GM12874 (cell line): ENCODE measurements at regions not wholly inside any gene's neighbourhood (a gene's known extent, or its start where the extent isn't known, plus 50 kb on each side); places are given as distances from the start of the nearest gene placed in this dataset.

Experiments used
- CTCF ChIP-seq: IDR thresholded peaks from 2 replicates; pipeline ENCODE4 v1.5.1; 2011; ENCODE audit warnings: low read depth, mild to moderate bottlenecking, control low read depth, low read length, moderate library complexity; ENCODE audit not compliant: insufficient read depth

DNA sequence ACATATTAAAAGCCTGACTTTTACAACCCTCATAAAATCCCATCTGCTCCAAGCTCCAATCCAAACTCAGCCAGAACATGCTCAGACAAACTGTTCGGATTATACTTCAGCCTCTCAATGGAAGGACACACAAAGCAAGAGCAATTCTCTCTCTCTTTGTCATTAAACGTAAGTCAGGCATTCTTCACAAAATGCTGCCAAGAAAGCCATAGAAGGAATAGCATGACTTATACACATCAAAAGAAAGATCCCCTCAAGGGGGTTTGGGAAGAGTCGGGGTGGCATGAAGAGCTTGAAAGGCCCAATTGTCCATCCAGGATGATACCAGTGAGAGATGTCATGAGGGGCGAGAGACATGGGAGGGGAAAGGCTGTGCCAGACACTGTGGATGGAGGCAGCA is 268.9 kb downstream of the PREX1 start:
- no peak for TF ChIP-seq CTCF

- TF ChIP-seq CTCF, result no peak
Observed at GRCh38 chr20:48557380-48557779, 270.4 kb downstream of the PREX1 start.

DNA sequence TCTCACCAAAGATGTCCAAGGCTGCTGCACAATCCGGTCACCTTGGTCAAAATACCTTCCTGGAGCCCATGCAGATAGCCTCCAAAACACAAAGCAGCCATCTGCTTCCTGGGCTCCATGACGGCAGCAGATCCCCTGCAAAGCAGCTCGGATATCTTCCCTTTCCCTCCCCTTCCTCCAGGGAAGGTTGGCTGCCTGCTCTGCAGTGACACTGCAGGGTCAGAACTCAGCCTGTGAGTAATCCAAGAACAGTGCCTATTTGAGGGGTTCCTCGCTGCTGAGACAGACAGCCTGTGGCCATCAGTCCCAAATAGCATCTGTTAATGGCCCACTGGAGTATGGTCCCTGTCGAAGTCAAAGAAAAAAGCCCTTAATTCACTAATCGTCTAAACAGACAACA is 270.8 kb downstream of the PREX1 start:
- TF ChIP-seq CTCF, result no peak

DNA sequence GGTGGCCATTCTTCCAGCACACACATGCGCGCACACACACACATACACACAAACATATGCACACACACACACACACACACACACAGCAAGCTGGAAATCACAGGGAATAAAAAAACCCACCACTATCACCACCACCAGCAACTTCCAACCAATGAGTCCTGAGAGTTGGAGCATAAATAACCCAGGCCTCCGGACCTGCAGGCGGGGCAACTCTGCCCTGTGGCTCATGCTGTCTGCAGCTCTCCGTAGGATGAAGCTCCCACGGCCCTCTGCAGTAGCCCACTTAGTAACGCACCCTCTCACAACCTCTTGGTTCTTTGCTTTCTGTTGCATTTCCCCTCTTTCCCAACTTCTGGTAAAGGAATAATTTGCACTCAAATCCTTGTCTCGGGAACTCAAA is 275.2 kb downstream of the PREX1 start:
- no peak for TF ChIP-seq CTCF

GRCh38 chr20:48550814-48551213 is 277.0 kb downstream of the PREX1 start:
- TF ChIP-seq CTCF, result no peak

GRCh38 chr20:48547664-48548063 is 280.1 kb downstream of the PREX1 start:
- TF ChIP-seq CTCF, result no peak

- TF ChIP-seq CTCF, result no peak
Observed at GRCh38 chr20:48544402-48545339, 283.1 kb downstream of the PREX1 start.
